GM21515 (cell line): ENCODE measurements at regions not wholly inside any gene's neighbourhood (a gene's known extent, or its start where the extent isn't known, plus 50 kb on each side); places are given as distances from the start of the nearest gene placed in this dataset.

ENCODE experiments used
- ATAC-seq: cut with Tn5 transposase; IDR thresholded peaks from one replicate; pipeline ENCODE4 v1.9.1; 2021; ENCODE audit not compliant: unreplicated experiment

DNA sequence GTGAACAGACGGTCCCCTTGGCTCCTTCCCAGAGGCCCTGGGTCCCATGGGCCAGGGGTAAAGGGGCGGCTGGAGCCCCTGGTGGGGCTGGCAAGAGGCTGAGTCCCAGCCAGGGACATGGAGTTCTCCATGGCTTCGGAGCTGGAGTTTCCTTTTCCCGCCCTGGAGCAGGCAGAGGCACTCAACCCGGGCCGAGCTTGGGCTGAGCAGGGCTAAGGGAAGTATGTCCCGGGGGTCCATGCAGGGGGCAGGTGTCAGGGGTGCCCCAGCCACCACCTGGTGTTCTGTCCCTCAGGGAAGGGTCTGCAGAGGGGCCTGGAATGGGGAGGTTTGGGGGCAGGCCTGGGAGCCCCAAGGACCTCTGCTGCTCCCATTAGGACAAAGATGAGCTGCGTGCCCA, 54.0 kb upstream of the TPM4 start:
- ATAC-seq = no peak

DNA sequence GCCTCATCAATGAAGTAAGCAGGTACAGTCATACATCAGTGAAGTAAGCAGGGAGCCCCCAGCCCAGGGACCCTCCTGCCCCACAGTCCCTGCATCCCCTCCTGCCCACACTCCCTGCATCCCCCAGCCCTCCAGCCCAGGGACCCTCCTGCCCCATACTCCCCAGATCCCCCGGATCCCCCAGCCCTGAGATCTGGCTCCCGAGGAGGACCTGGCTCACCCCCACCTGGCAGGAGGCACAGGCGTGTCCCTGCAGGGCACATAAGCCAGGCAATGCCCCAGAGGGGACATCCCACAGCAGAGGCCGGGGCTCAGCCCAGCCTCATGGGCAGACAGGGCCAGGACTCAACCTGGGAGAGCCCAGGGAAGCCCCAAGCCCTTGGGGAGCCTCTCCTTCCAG, 53.6 kb upstream of the TPM4 start:
- no peak for ATAC-seq

DNA sequence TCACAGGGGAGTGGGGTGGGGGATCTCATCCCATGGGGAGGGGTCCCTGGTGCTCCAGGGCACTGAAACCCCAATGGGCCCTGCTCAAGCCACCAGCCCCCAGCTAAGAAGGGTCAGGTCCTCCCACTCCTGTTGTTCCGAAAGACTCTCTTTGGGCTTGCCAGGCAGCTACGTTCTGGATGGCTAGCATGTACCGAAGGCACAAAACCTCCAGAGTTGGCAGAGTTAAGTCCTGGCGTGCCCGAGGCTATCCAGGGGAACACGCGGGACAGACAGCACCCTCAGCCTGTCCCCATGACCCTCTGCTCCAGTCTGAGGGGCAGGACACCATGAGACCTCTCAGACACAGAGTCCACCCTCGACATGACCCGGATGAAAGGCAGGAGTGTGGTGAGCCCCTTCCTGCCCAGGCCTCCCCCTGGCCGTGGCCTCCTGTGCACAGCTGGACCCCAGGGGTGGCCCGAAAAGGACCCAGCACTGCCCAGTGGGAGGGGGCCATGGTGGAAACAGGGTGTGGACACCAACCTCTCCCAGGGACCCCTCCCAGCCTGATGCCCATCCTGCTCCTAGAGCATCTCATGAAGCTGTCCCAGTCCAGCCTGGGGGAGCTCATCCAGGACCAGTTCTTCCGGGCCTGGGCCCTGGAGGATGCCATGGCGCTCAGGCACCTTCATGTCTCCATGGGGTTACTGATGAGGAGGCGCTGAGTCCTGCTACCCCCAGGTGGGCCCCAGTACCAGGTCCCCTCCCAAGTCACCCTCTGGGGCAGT, 53.0 kb upstream of the TPM4 start:
- no peak for ATAC-seq

DNA sequence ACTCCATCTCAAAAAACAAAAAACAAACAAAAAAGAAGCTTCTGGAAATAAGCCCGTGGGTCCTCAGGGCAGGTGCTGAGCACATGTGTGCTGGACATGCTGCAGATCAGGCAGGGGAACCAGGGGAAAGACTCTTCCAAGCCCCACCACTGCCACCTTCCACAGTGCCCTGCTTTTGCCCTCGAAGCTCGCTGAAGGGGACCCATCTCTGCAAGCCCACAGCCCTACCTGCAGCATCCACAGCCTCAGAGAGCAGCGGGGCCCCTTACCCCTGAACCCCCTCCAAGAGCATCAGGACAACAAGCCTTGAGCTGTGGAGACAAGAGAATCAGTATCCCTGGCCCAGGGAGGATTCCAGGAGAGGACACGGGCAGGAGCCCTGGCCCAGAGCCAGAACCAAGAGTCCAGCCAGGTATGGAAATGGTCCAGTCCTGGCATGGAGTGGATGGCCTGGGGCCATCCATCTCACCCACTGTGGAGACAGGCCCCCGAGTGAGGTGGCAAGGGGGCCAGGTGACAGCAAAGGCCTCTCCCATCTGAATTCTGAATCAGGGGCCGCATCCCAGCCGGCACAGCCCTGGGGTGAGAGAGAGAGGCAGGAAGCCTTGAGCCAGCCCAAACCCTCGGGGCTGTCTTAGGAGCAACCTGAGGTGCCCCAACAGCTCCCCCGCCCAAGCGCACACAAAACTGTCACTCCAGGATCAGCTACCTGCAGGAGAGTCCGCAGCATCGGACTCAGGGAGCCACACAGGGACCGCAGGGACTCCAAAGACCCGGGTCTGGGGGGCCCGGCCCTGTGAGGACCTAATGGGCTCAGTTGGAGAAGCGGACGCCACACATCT, 51.8 kb upstream of the TPM4 start:
- no peak for ATAC-seq

DNA sequence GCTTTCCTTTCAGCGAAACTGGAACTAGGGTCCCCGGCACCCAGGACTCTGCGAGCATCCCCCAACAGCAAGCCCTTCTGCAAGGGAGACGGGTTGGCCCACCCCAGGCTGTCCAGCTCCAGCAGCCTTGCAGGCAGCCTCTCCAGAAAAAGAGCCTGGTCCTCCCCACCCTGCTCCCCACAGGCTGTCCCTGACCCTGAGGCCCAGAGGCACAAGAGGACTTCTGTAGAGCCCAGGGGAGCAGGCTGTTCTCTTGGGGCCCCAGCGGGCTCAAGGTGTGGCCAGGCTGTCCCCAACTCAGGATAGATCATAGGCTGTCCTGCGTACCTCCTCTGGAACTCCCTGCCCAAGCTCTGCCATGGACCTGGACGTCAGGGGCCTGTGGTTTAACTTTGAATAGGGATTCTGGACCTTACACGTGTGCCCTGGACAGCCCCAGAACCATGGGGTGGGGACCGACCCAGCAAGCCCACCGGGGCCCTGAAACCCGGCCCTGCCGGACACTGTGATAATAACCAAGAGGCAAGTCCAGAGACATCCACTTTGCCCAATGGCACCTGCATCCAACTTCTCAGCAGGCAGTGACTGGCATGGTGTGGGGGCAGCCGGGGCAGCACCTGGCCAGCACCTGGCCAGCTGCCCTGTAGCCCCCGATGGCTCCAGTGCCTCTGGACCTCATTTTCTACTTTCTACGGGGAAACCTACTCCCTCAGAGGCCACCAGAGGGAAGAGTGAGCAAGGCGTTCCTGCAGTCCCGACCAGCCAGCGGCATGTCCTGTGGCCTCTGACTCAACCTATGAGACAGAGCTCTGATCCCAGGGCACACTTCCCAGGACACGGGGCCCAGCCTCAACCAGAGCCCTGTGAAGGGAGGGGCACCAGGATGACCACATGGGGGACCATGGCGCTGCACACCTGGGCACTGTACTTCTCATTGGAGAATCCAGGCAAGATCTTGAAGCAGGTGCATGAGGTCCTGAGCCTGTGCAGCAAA, 50.9 kb upstream of the TPM4 start:
- no peak for ATAC-seq

DNA sequence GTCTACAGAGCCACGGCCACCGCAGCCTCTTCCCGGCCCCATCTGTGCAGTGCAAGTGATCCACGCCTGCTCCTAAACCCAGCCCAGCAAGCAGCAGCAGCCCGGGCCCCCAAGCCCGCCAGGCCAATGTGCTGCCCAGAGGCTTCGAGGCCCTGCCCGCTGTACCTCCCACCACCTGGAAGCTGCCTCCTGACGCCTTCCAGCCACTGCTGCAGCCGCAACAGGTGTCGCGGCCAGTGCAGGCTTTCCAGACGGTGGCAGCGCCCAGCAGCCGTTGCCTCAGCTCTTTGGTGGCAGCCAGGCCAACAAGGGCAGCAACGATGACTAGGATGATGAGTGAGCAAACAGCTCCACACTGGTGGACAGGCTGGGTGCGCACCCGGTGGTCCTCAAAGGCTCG, 50.2 kb upstream of the TPM4 start:
- no peak for ATAC-seq
